ENCODE measurements at regions not wholly inside any gene's neighbourhood (a gene's known extent, or its start where the extent isn't known, plus 50 kb on each side); places are given as distances from the start of the nearest gene placed in this dataset.

GRCh38 chr1:113266788-113267187 lies 123.5 kb upstream of the MAGI3 start:
- peaks cover 0 to 9% (median 0%) of the 10 kb centered on the region in 3 donors for H3K4me1 ChIP-seq
- H3K4me3 ChIP-seq, result no peak overlapping the region
- no peak for TF ChIP-seq POLR2A (IDR thresholded peaks at IDR 0.05)
- no peak for TF ChIP-seq CTCF (IDR thresholded peaks at IDR 0.05)
- H3K36me3 ChIP-seq, result no peaks in the 10 kb centered on the region
- H3K27ac ChIP-seq, result no peak overlapping the region
- no peaks in the 10 kb centered on the region for H3K9me3 ChIP-seq
- DNase-seq, result no peak
- no peaks in the 10 kb centered on the region for H3K27me3 ChIP-seq
- intact Hi-C loops (cut with DNase I), result no loop called here
- 36 to 50% methylated on average over 6 of the region's 6 CpGs for WGBS, 2 donors

DNA sequence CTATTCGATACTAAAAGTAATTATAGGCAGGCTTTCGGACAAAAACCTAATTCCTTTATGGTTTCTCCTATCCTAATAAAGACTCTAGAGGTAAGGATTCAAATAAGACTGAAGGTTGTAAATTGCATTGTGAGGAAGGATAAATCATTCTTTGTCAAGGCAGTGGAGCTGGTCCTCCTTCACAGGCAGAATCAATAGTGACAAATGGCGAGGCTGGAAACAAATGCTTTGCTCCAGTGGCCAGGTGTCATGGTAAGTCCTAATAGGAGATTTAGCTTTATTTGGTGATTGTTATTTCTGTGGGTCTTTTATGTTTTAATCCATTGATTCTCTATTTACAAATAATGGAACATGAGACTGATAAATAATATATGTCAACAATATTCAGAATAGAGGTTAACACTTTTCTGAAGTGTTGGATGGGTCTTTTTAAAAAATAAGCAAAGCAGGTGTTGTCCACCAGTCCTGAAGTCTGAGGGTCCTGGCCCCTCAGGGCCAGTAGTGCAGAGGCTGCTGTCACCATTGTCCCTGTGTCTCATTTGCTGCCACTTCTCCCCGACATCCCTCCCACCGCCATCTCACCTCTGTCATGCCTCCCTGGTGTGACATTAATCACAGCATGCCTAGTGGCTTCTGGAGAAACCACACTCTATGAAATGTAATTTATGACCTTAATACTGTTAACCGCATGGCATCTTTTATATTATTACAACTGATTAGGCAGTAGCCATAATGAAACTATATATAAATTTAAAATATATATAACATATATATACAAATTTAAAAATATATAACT lies 120.9 kb upstream of the MAGI3 start:
- 72 to 77% methylated on average over 6 of the region's 6 CpGs for WGBS, 2 donors
- intact Hi-C loops (cut with DNase I), result no loop called here

GRCh38 chr1:113271039-113271438 lies 119.3 kb upstream of the MAGI3 start:
- TF ChIP-seq CTCF (IDR thresholded peaks at IDR 0.05) (no peak), POLR2A (IDR thresholded peaks at IDR 0.05) (no peak)
- no peak overlapping the region for H3K27ac ChIP-seq
- H3K4me3 ChIP-seq, result no peak overlapping the region
- no peaks in the 10 kb centered on the region for H3K27me3 ChIP-seq
- 65 to 73% methylated on average over 4 of the region's 4 CpGs for WGBS, 2 donors
- no peaks in the 10 kb centered on the region for H3K36me3 ChIP-seq
- DNase-seq, result no peak
- intact Hi-C loops (cut with DNase I), result no loop called here
- H3K4me1 ChIP-seq, result peaks cover 0 to 9% (median 0%) of the 10 kb centered on the region in 3 donors
- no peaks in the 10 kb centered on the region for H3K9me3 ChIP-seq

More for the DNA sequence above, 120.9 kb upstream of the MAGI3 start:
- no peak overlapping the region for H3K27ac ChIP-seq
- no peak overlapping the region for H3K4me3 ChIP-seq
- DNase-seq, result no peak
- no peaks in the 10 kb centered on the region for H3K27me3 ChIP-seq
- TF ChIP-seq POLR2A (IDR thresholded peaks at IDR 0.05), result no peak
- no peak for TF ChIP-seq CTCF (IDR thresholded peaks at IDR 0.05)
- H3K9me3 ChIP-seq, result no peaks in the 10 kb centered on the region
- peaks cover 0 to 9% (median 0%) of the 10 kb centered on the region in 3 donors for H3K4me1 ChIP-seq
- H3K36me3 ChIP-seq, result no peaks in the 10 kb centered on the region

DNA sequence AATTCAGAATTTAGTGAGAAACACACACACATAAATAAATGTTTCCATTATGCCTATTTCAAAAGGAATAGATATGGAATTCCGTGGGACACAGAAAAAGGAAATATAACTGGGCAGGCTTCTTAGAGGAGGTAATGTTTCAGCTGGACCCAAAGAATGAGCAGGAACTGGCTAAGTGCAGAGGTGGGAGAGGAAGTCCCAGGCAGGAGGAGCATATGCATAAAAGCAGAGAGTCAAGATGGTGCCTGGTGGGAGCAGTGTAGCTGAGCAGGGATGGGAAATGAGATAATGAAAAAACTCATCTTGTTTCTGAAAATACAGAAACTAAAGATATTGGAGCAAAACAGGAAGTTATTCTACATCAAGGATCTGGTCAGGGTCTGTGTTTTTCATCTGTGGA lies 115.2 kb upstream of the MAGI3 start:
- no peak for DNase-seq
- 54 to 59% methylated on average over 1 of the region's 1 CpG for WGBS, 2 donors
- Histone ChIP-seq H3K4me3 (no peak overlapping the region), H3K27ac (no peak overlapping the region), H3K4me1 (peaks cover 0 to 6% (median 0%) of the 10 kb centered on the region in 3 donors), H3K36me3 (no peaks in the 10 kb centered on the region), H3K27me3 (no peaks in the 10 kb centered on the region), H3K9me3 (no peaks in the 10 kb centered on the region)
- intact Hi-C loops (cut with DNase I), result no loop called here
- TF ChIP-seq CTCF (IDR thresholded peaks at IDR 0.05) (no peak), POLR2A (IDR thresholded peaks at IDR 0.05) (no peak)

GRCh38 chr1:113275691-113276090 lies 114.6 kb upstream of the MAGI3 start:
- WGBS, 2 donors, result 75 to 77% methylated on average over 2 of the region's 2 CpGs
- intact Hi-C loops (cut with DNase I), result no loop called here
- no peak for DNase-seq
- H3K4me1 ChIP-seq, result peaks cover 0 to 7% (median 0%) of the 10 kb centered on the region in 3 donors
- H3K9me3 ChIP-seq, result no peaks in the 10 kb centered on the region
- H3K4me3 ChIP-seq, result no peak overlapping the region
- H3K27ac ChIP-seq, result no peak overlapping the region
- TF ChIP-seq CTCF (IDR thresholded peaks at IDR 0.05) (no peak), POLR2A (IDR thresholded peaks at IDR 0.05) (no peak)
- no peaks in the 10 kb centered on the region for H3K27me3 ChIP-seq
- H3K36me3 ChIP-seq, result no peaks in the 10 kb centered on the region

Measured in esophagus squamous epithelium (tissue), 5 donors.